ENCODE measurements at regions not wholly inside any gene's neighbourhood (a gene's known extent, or its start where the extent isn't known, plus 50 kb on each side); places are given as distances from the start of the nearest gene placed in this dataset.

DNA sequence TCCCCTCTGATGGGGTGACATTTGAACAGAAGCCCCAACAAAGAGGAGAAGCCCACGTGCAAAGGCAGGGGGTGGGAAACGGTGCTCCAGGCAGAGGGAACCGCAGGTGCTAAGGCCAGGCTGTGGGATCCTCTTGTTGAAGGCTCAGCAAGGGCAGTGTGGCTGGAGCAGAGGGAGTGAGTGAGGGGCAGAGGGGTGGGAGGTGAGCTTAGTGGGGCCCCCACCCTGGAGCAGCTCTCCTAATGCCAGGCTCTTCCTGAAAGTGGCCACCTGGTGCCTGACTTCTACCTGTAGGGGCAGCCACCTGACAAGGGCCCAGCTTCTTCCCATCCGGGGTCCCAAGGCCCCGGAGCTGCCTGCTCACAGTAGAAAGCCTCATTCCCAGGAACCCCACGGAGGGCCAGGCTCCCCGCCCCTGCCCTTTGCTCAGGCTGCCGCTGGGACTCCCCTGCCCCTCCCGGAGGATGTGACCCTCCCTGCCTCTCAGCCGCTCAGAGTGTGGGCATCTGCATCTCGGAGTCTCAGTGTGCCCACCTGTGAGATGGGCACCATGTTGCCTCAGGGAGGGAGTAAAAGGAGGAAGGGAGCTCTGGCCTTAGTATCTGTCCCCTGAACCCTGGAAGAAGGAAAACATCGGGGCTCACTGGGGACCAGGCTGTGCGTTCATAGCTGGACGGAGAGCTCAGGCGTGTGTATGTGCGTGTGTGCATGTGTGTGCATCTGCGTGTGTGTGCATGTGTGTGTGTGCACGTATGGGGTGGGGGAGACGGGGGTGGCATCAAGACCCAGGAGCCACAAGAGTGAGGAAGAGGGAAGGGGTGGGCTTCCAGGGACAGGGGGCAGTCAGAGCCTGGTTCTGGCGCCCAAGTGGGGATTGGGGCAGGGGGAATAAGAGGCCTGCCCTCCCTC is 119.4 kb downstream of the CEBPB start:
- whole genome bisulfite sequencing, 2 donors, result 86 to 89% methylated on average over 20 of the region's 20 CpGs
- Histone ChIP-seq H3K36me3 (no peaks in the 10 kb centered on the region), H3K27ac (peak overlapping the region in 2 of 4 donors; percentile 74 to 88), H3K4me3 (no peak overlapping the region), H3K9me3 (no peaks in the 10 kb centered on the region), H3K27me3 (no peaks in the 10 kb centered on the region), H3K4me1 (peaks cover 0 to 27% (median 10%) of the 10 kb centered on the region in 3 donors)
- ATAC-seq, result no peak
- peak in 1 of 6 donors; percentile 51 for DNase-seq
- FAIRE-seq, result no peak
- TF ChIP-seq, protein P1, sequence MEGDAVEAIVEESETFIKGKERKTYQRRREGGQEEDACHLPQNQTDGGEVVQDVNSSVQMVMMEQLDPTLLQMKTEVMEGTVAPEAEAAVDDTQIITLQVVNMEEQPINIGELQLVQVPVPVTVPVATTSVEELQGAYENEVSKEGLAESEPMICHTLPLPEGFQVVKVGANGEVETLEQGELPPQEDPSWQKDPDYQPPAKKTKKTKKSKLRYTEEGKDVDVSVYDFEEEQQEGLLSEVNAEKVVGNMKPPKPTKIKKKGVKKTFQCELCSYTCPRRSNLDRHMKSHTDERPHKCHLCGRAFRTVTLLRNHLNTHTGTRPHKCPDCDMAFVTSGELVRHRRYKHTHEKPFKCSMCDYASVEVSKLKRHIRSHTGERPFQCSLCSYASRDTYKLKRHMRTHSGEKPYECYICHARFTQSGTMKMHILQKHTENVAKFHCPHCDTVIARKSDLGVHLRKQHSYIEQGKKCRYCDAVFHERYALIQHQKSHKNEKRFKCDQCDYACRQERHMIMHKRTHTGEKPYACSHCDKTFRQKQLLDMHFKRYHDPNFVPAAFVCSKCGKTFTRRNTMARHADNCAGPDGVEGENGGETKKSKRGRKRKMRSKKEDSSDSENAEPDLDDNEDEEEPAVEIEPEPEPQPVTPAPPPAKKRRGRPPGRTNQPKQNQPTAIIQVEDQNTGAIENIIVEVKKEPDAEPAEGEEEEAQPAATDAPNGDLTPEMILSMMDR (IDR thresholded peaks at IDR 0.05), result no peak
- intact Hi-C loops (cut with DNase I), result no loop called here

DNA sequence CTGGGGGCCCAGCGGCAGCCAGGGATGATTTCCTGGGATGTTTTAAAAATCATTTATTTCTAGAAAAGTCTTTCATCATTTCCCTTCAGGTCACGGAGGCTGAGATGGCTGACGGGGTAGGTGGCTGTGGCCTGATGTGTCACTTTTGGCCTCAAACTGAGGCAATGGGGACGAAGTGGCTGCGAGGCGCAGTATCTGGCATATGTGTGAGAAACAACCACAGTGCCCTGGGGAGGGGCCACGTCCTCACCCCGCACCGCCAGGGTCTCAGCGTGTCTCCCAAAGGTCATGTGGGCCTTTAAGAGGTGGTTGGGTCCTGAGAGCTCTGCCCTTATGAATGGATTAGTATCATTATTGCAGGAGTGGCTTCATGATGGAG is 120.0 kb downstream of the CEBPB start:
- H3K36me3 ChIP-seq, result no peaks in the 10 kb centered on the region
- no peak overlapping the region for H3K4me3 ChIP-seq
- intact Hi-C loops (cut with DNase I), result no loop called here
- no peak overlapping the region for H3K27ac ChIP-seq
- TF ChIP-seq, protein P1 (IDR thresholded peaks at IDR 0.05), result no peak
- DNase-seq, result peak in 1 of 6 donors; percentile 46
- H3K27me3 ChIP-seq, result no peaks in the 10 kb centered on the region
- no peaks in the 10 kb centered on the region for H3K9me3 ChIP-seq
- H3K4me1 ChIP-seq, result peaks cover 0 to 27% (median 10%) of the 10 kb centered on the region in 3 donors
- WGBS, 2 donors, result 88 to 90% methylated on average over 10 of the region's 10 CpGs
- ATAC-seq, result no peak
- no peak for FAIRE-seq

DNA sequence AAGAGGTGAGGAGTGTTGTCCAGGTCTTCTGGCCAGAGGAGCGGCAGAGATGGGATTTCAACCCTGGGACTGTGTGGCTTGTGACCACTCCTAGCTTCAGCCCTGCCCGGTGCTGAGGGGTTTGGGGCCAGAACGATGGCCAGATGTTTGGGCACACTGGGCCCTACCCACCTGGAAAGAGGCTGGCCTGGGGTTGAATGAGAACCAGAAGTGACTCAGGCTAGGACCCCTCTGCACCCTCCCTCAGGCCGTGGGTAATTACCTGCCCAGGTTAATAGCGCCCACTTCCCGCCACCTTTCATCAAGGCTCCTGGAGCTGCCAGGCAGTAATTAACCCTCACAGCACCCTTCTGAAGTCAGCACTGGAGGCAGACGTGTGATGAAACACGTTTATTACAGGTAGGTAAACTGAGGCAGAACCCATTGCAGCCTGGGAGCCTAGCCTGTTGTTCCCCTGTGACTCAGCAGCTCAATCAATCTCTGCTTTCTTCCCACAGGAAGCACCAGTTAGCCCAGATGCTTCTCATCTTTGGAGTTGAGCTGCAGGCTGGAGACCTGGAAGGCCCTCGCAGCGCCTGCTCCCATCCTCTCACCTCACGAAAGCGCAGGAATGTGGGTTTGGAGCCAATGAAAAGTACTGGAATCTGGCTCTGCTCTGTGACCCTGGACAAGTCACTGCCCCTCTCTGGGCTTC is 120.8 kb downstream of the CEBPB start:
- ATAC-seq, result no peak

DNA sequence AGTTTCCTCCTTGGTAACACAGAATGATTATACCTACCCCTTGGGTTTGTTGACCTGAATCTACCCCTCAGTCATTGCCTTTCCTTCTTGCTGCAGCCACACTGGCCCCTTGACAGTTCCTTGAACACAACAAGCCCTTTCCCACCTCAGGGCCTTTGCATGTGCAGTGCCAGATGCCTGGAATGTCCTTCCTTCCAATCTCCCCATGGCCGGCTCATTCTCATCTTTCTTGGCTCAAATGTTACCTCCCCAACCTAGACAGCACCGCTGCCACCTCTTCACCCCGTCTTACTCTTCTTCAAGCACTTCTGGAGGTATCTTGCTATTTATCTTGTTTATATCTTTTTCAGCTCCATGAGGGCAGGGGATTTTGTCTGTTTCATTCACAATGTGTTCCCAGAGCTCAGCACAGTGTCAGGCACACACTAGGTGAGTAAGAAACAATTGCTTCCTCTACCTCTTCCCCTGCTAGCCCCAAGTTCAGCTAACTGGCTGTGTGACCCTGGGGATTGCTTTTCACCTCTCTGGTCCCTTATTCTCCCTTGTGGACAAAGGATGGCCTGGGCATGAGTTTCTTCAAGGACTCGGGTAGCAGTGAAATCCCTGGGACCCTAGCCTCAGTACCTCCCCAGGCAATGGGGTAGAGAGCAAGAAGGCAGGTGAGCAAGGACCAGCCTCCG is 121.5 kb downstream of the CEBPB start:
- Histone ChIP-seq H3K4me3 (no peak overlapping the region), H3K36me3 (no peaks in the 10 kb centered on the region), H3K27ac (peak overlapping the region; percentile 25 to 68 (median 54)), H3K9me3 (no peaks in the 10 kb centered on the region), H3K4me1 (peaks cover 0 to 21% (median 10%) of the 10 kb centered on the region in 3 donors), H3K27me3 (no peaks in the 10 kb centered on the region)
- TF ChIP-seq, protein P1 (IDR thresholded peaks at IDR 0.05), result no peak
- WGBS, 2 donors, result 65 to 68% methylated on average over 5 of the region's 5 CpGs
- intact Hi-C loops (cut with DNase I), result no loop called here
- FAIRE-seq (no peak), DNase-seq (peak in 1 of 6 donors; percentile 37), ATAC-seq (no peak)

More for the DNA sequence above, 120.8 kb downstream of the CEBPB start:
- Histone ChIP-seq H3K36me3 (no peaks in the 10 kb centered on the region), H3K4me1 (peaks cover 0 to 22% (median 10%) of the 10 kb centered on the region in 3 donors), H3K27ac (peak overlapping the region in 1 of 4 donors; percentile 68), H3K9me3 (no peaks in the 10 kb centered on the region), H3K27me3 (no peaks in the 10 kb centered on the region), H3K4me3 (no peak overlapping the region)
- FAIRE-seq (no peak), DNase-seq (peak in 1 of 6 donors; percentile 39)
- WGBS, 2 donors, result 73 to 76% methylated on average over 12 of the region's 12 CpGs
- intact Hi-C loops (cut with DNase I), result no loop called here
- TF ChIP-seq, protein P1 (IDR thresholded peaks at IDR 0.05), result no peak

Data from pancreas (tissue), 10 donors.